H9 (cell line): ENCODE measurements at regions not wholly inside any gene's neighbourhood (a gene's known extent, or its start where the extent isn't known, plus 50 kb on each side); places are given as distances from the start of the nearest gene placed in this dataset.

ENCODE experiments used
- DNase-seq: peaks from one replicate; pipeline ENCODE4 v3.0.0-alpha.2; 2017
- H2AFZ ChIP-seq: one replicate; pipeline ENCODE4 v1.6.1; 2013; ENCODE audit warnings: mild to moderate bottlenecking, low read length, control low read depth, moderate library complexity
- H2AK5ac ChIP-seq: 2 replicates; pipeline ENCODE4 v1.6.1; 2013; ENCODE audit warnings: low read length, control low read depth, mixed read lengths; ENCODE audit not compliant: insufficient read length
- H2BK120ac ChIP-seq: one replicate; pipeline ENCODE4 v1.6.1; 2013; ENCODE audit warnings: low read depth, mild to moderate bottlenecking, low read length, control low read depth, inconsistent platforms; ENCODE audit not compliant: poor library complexity, severe bottlenecking
- H2BK12ac ChIP-seq: 2 replicates; pipeline ENCODE4 v1.6.1; 2013; ENCODE audit warnings: low read length, control low read depth, mixed read lengths, low read depth; ENCODE audit not compliant: insufficient read length
- H2BK15ac ChIP-seq: 2 replicates; pipeline ENCODE4 v1.6.1; 2013; ENCODE audit warnings: low read depth, low read length, control low read depth
- H2BK20ac ChIP-seq: one replicate; pipeline ENCODE4 v1.6.1; 2013; ENCODE audit warnings: low read depth, mild to moderate bottlenecking, low read length, control low read depth, inconsistent platforms; ENCODE audit not compliant: poor library complexity, severe bottlenecking
- H2BK5ac ChIP-seq: 2 replicates; pipeline ENCODE4 v1.6.1; 2013; ENCODE audit warnings: low read length, control low read depth, mixed read lengths; ENCODE audit not compliant: insufficient read length
- H3K14ac ChIP-seq: 2 replicates; pipeline ENCODE4 v1.6.1; 2013; ENCODE audit warnings: low read length, control low read depth; ENCODE audit not compliant: insufficient read depth
- H3K18ac ChIP-seq: 2 replicates; pipeline ENCODE4 v1.6.1; 2013; ENCODE audit warnings: low read depth, mild to moderate bottlenecking, mixed read lengths, low read length, control low read depth; ENCODE audit not compliant: insufficient read length
- H3K23ac ChIP-seq: 2 replicates; pipeline ENCODE4 v1.6.1; 2013; ENCODE audit warnings: low read length, control low read depth, mixed read lengths, low read depth; ENCODE audit not compliant: insufficient read length
- H3K23me2 ChIP-seq: 2 replicates; pipeline ENCODE4 v1.6.1; 2013; ENCODE audit warnings: low read depth, mild to moderate bottlenecking, mixed read lengths, low read length, control low read depth; ENCODE audit not compliant: insufficient read length, poor library complexity, severe bottlenecking
- H3K27ac ChIP-seq: 2 replicates; pipeline ENCODE4 v1.5.1; 2013; ENCODE audit warnings: low read length, control low read depth, mixed read lengths, low read depth; ENCODE audit not compliant: insufficient read length
- H3K27me3 ChIP-seq: 2 replicates; pipeline ENCODE4 v1.6.1; 2013; ENCODE audit warnings: low read length, control low read depth, inconsistent platforms; ENCODE audit not compliant: insufficient read depth
- H3K4ac ChIP-seq: 2 replicates; pipeline ENCODE4 v1.6.1; 2013; ENCODE audit warnings: low read depth, mild to moderate bottlenecking, control low read depth, inconsistent platforms, low read length, moderate library complexity
- H3K4me1 ChIP-seq: 2 replicates; pipeline ENCODE4 v1.6.1; 2013; ENCODE audit warnings: low read length, control low read depth, inconsistent platforms; ENCODE audit not compliant: insufficient read depth
- H3K4me2 ChIP-seq: 2 replicates; pipeline ENCODE4 v1.6.1; 2013; ENCODE audit warnings: low read length, control low read depth, mixed read lengths; ENCODE audit not compliant: insufficient read length, insufficient read depth
- H3K56ac ChIP-seq: 2 replicates; pipeline ENCODE4 v1.6.1; 2013; ENCODE audit warnings: low read depth, mild to moderate bottlenecking, mixed read lengths, low read length, control low read depth; ENCODE audit not compliant: insufficient read length
- H3K79me1 ChIP-seq: 2 replicates; pipeline ENCODE4 v1.6.1; 2013; ENCODE audit warnings: low read depth, mild to moderate bottlenecking, moderate library complexity, low read length, control low read depth, inconsistent platforms; ENCODE audit not compliant: insufficient read depth, poor library complexity, severe bottlenecking
- H3K79me2 ChIP-seq: 2 replicates; pipeline ENCODE4 v1.6.1; 2013; ENCODE audit warnings: low read length, control low read depth, inconsistent platforms; ENCODE audit not compliant: insufficient read depth
- H3K9ac ChIP-seq: 2 replicates; pipeline ENCODE4 v1.6.1; 2013; ENCODE audit warnings: low read length, control low read depth, mixed read lengths; ENCODE audit not compliant: insufficient read length; ENCODE audit errors: extremely low read depth
- H3K9me3 ChIP-seq: one replicate; pipeline ENCODE4 v1.6.1; 2013; ENCODE audit warnings: low read depth, low read length, inconsistent platforms; ENCODE audit not compliant: control insufficient read depth
- H3T11ph ChIP-seq: one replicate; pipeline ENCODE4 v1.6.1; 2013; ENCODE audit warnings: mild to moderate bottlenecking, low read length, control low read depth, inconsistent platforms
- H4K20me1 ChIP-seq: one replicate; pipeline ENCODE4 v1.6.1; 2013; ENCODE audit not compliant: control insufficient read depth, insufficient read length, insufficient read depth
- H4K5ac ChIP-seq: 2 replicates; pipeline ENCODE4 v1.6.1; 2013; ENCODE audit warnings: low read depth, mild to moderate bottlenecking, mixed read lengths, low read length, control low read depth; ENCODE audit not compliant: insufficient read length
- H4K8ac ChIP-seq: replicated peaks from 2 replicates; pipeline ENCODE4 v1.6.1; 2013; ENCODE audit warnings: low read length, control low read depth, mixed read lengths, low read depth; ENCODE audit not compliant: insufficient read length
- H4K91ac ChIP-seq: 2 replicates; pipeline ENCODE4 v1.6.1; 2013; ENCODE audit warnings: low read depth, mild to moderate bottlenecking, moderate library complexity, mixed read lengths, low read length, control low read depth; ENCODE audit not compliant: insufficient read length
- H3K27ac Mint-ChIP-seq, 3 experiments: 2 replicates in 2 of 3; 3 replicates in 1 of 3; pipeline ENCODE4 v1.8.0; 2020 to 2021; ENCODE audit warnings: mixed read lengths in 3 of 3, mild to moderate bottlenecking in 1 of 3, moderate library complexity in 1 of 3
- H3K27me3 Mint-ChIP-seq: 2 replicates; pipeline ENCODE4 v1.8.0; 2021; ENCODE audit warnings: low read depth, mild to moderate bottlenecking, moderate library complexity, mixed read lengths
- H3K36me3 Mint-ChIP-seq, 3 experiments: 2 replicates in 2 of 3; 3 replicates in 1 of 3; pipeline ENCODE4 v1.8.0; 2020 to 2021; ENCODE audit warnings: low read depth in 3 of 3, mixed read lengths in 3 of 3; ENCODE audit not compliant: insufficient read depth in 1 of 3
- H3K4me1 Mint-ChIP-seq, 2 experiments: 2 replicates each; pipeline ENCODE4 v1.8.0; 2020; ENCODE audit warnings: mixed read lengths in 2 of 2
- H3K4me3 Mint-ChIP-seq, 2 experiments: 2 replicates in 1 of 2; 3 replicates in 1 of 2; pipeline ENCODE4 v1.8.0; 2020 to 2021; ENCODE audit warnings: mild to moderate bottlenecking in 2 of 2, mixed read lengths in 2 of 2, moderate library complexity in 1 of 2
- H3K9me3 Mint-ChIP-seq, 2 experiments: 2 replicates in 1 of 2; 3 replicates in 1 of 2; pipeline ENCODE4 v1.8.0; 2020; ENCODE audit warnings: mild to moderate bottlenecking in 2 of 2, mixed read lengths in 2 of 2, moderate library complexity in 1 of 2
- CTCF ChIP-seq: fragments of 200-600 bp; sonication (generic); conservative IDR thresholded peaks from 3 replicates; pipeline ENCODE4 v1.8.0; 2021; ENCODE audit warnings: antibody characterized with exemption, mild to moderate bottlenecking

GRCh38 chr11:30760345-30760744 lies 174.2 kb upstream of the MPPED2 start:
- H3K23me2 ChIP-seq = no peaks in the 10 kb centered on the region
- H3K27ac Mint-ChIP-seq = no peak overlapping the region
- no peak overlapping the region for H3K27ac ChIP-seq
- H2BK15ac ChIP-seq = no peak overlapping the region
- H2AK5ac ChIP-seq = no peak overlapping the region
- no peak overlapping the region for H3K18ac ChIP-seq
- H3K4ac ChIP-seq = no peak overlapping the region
- no peak overlapping the region for H3K14ac ChIP-seq
- no peak overlapping the region for H3K4me2 ChIP-seq
- H3K56ac ChIP-seq = no peak overlapping the region
- peaks cover 13 to 15% of the 10 kb centered on the region in 2 experiments for H3K9me3 Mint-ChIP-seq
- no peak overlapping the region for H2BK120ac ChIP-seq
- no peaks in the 10 kb centered on the region for H4K20me1 ChIP-seq
- H3K4me1 Mint-ChIP-seq = no peaks in the 10 kb centered on the region
- H2AFZ ChIP-seq = no peak overlapping the region
- TF ChIP-seq CTCF = no peak
- peaks cover 0 to 15% (median 4%) of the 10 kb centered on the region in 3 experiments; a peak in 3 of 7 replicates for H3K36me3 Mint-ChIP-seq
- no peaks in the 10 kb centered on the region for H3K79me2 ChIP-seq
- no peak overlapping the region for H2BK12ac ChIP-seq
- H3K27me3 ChIP-seq = no peaks in the 10 kb centered on the region
- no peaks in the 10 kb centered on the region for H3K4me1 ChIP-seq
- no peak overlapping the region for H4K8ac ChIP-seq
- H3K27me3 Mint-ChIP-seq = no peaks in the 10 kb centered on the region; the same call in 1 of the 2 replicates
- H3K4me3 Mint-ChIP-seq = no peak overlapping the region
- no peak overlapping the region for H3T11ph ChIP-seq
- no peak overlapping the region for H2BK20ac ChIP-seq
- no peak overlapping the region for H4K91ac ChIP-seq
- no peak for DNase-seq
- H2BK5ac ChIP-seq = no peak overlapping the region
- no peak overlapping the region for H3K23ac ChIP-seq
- H3K9me3 ChIP-seq = no peaks in the 10 kb centered on the region
- no peaks in the 10 kb centered on the region for H3K79me1 ChIP-seq
- no peak overlapping the region for H3K9ac ChIP-seq
- no peak overlapping the region for H4K5ac ChIP-seq
